ENCODE measurements at regions not wholly inside any gene's neighbourhood (a gene's known extent, or its start where the extent isn't known, plus 50 kb on each side); places are given as distances from the start of the nearest gene placed in this dataset.

DNA sequence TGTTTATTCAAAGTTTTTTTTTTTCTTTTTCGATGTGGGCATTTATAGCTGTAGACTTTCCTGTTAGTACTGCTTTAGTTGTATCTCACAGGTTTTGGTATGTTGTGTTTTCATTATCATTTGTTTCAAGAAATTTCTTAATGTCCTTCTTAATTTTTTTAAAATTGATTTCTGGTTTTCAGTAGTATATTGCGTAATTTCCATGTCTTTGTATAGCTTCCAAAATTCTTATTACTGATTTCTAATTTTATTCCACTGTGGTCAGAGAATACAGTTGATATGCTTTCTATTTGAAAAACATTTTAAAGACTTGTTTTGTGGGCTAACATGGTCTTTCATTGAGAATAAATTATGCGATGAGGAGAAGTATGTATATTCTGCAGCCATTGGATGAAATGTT is 463.2 kb upstream of the B3GALT2 start:
- Histone ChIP-seq H3K79me2 (ENCODE audit: insufficient read depth, low read length) (no peaks in the 10 kb centered on the region), H3K9me3 (ENCODE audit: low read depth, low read length) (peaks cover 2% of the 10 kb centered on the region), H3K36me3 (ENCODE audit: insufficient read depth, low read length) (no peaks in the 10 kb centered on the region), H3K4me1 (ENCODE audit: insufficient read depth, low read length) (no peaks in the 10 kb centered on the region), H4K20me1 (ENCODE audit: insufficient read depth, low read length) (no peaks in the 10 kb centered on the region), H3K4me2 (ENCODE audit: insufficient read depth, low read length) (no peak overlapping the region), H3K27me3 (ENCODE audit: insufficient read depth, low read length) (no peaks in the 10 kb centered on the region), H2AFZ (ENCODE audit: low read length) (no peak overlapping the region), H3K4me3 (ENCODE audit: insufficient read depth, low read length) (no peak overlapping the region), H3K27ac (ENCODE audit: low read depth, low read length) (no peak overlapping the region)
- no peak for DNase-seq (ENCODE audit: insufficient read length, low spot score, missing footprints)
- TF ChIP-seq, protein P1, sequence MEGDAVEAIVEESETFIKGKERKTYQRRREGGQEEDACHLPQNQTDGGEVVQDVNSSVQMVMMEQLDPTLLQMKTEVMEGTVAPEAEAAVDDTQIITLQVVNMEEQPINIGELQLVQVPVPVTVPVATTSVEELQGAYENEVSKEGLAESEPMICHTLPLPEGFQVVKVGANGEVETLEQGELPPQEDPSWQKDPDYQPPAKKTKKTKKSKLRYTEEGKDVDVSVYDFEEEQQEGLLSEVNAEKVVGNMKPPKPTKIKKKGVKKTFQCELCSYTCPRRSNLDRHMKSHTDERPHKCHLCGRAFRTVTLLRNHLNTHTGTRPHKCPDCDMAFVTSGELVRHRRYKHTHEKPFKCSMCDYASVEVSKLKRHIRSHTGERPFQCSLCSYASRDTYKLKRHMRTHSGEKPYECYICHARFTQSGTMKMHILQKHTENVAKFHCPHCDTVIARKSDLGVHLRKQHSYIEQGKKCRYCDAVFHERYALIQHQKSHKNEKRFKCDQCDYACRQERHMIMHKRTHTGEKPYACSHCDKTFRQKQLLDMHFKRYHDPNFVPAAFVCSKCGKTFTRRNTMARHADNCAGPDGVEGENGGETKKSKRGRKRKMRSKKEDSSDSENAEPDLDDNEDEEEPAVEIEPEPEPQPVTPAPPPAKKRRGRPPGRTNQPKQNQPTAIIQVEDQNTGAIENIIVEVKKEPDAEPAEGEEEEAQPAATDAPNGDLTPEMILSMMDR (IDR thresholded peaks at IDR 0.05; ENCODE audit: extremely low read depth, low read depth, low read length), result no peak

DNA sequence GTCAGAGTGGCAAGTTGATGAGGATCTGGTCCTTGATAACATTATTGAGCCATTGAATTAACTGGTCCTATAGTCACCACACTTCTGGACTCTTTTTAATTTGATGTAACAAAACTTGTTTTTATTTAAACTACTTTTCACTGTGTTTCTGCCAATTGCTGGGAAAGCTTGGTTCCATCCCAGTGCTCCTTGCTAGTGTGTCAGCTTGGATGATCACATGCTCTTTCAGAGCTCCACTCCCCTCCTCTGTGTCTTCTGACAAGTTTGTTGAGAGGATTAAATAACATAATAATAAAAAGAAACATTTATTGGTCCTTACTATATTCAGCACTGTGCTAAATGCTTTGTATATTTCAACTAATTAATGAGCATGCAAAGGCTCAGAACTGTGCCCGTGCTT is 448.5 kb upstream of the B3GALT2 start:
- Histone ChIP-seq H4K20me1 (ENCODE audit: insufficient read depth, low read length) (no peaks in the 10 kb centered on the region), H2AFZ (ENCODE audit: low read length) (no peak overlapping the region), H3K79me2 (ENCODE audit: insufficient read depth, low read length) (no peaks in the 10 kb centered on the region), H3K4me3 (ENCODE audit: insufficient read depth, low read length) (no peak overlapping the region), H3K27me3 (ENCODE audit: insufficient read depth, low read length) (no peaks in the 10 kb centered on the region), H3K4me1 (ENCODE audit: insufficient read depth, low read length) (no peaks in the 10 kb centered on the region), H3K9me3 (ENCODE audit: low read depth, low read length) (no peaks in the 10 kb centered on the region), H3K27ac (ENCODE audit: low read depth, low read length) (no peak overlapping the region), H3K4me2 (ENCODE audit: insufficient read depth, low read length) (no peak overlapping the region), H3K36me3 (ENCODE audit: insufficient read depth, low read length) (no peaks in the 10 kb centered on the region)
- DNase-seq (ENCODE audit: insufficient read length, low spot score, missing footprints), result no peak
- TF ChIP-seq, protein P1 (IDR thresholded peaks at IDR 0.05; ENCODE audit: extremely low read depth, low read depth, low read length), result no peak

- H2AFZ ChIP-seq (ENCODE audit: low read length), result no peak overlapping the region
- H3K27ac ChIP-seq (ENCODE audit: low read depth, low read length), result no peak overlapping the region
- no peaks in the 10 kb centered on the region for H3K36me3 ChIP-seq (ENCODE audit: insufficient read depth, low read length)
- no peaks in the 10 kb centered on the region for H3K9me3 ChIP-seq (ENCODE audit: low read depth, low read length)
- no peaks in the 10 kb centered on the region for H3K4me1 ChIP-seq (ENCODE audit: insufficient read depth, low read length)
- TF ChIP-seq, protein P1 (IDR thresholded peaks at IDR 0.05; ENCODE audit: extremely low read depth, low read depth, low read length), result no peak
- H3K4me2 ChIP-seq (ENCODE audit: insufficient read depth, low read length), result no peak overlapping the region
- H3K79me2 ChIP-seq (ENCODE audit: insufficient read depth, low read length), result no peaks in the 10 kb centered on the region
- H3K4me3 ChIP-seq (ENCODE audit: insufficient read depth, low read length), result no peak overlapping the region
- no peaks in the 10 kb centered on the region for H4K20me1 ChIP-seq (ENCODE audit: insufficient read depth, low read length)
- no peaks in the 10 kb centered on the region for H3K27me3 ChIP-seq (ENCODE audit: insufficient read depth, low read length)
- DNase-seq (ENCODE audit: insufficient read length, low spot score, missing footprints), result no peak
These were observed 448.1 kb upstream of the B3GALT2 start for GRCh38 chr1:193634470-193634869.

GRCh38 chr1:193633991-193634390 is 447.6 kb upstream of the B3GALT2 start:
- Histone ChIP-seq H2AFZ (ENCODE audit: low read length) (no peak overlapping the region), H3K27ac (ENCODE audit: low read depth, low read length) (no peak overlapping the region), H3K4me1 (ENCODE audit: insufficient read depth, low read length) (no peaks in the 10 kb centered on the region), H3K79me2 (ENCODE audit: insufficient read depth, low read length) (no peaks in the 10 kb centered on the region), H4K20me1 (ENCODE audit: insufficient read depth, low read length) (no peaks in the 10 kb centered on the region), H3K4me3 (ENCODE audit: insufficient read depth, low read length) (no peak overlapping the region), H3K27me3 (ENCODE audit: insufficient read depth, low read length) (no peaks in the 10 kb centered on the region), H3K36me3 (ENCODE audit: insufficient read depth, low read length) (no peaks in the 10 kb centered on the region), H3K4me2 (ENCODE audit: insufficient read depth, low read length) (no peak overlapping the region), H3K9me3 (ENCODE audit: low read depth, low read length) (no peaks in the 10 kb centered on the region)
- DNase-seq (ENCODE audit: insufficient read length, low spot score, missing footprints), result no peak
- TF ChIP-seq, protein P1 (IDR thresholded peaks at IDR 0.05; ENCODE audit: extremely low read depth, low read depth, low read length), result no peak

Measured in osteoblast (primary cell).